ENCODE measurements at regions not wholly inside any gene's neighbourhood (a gene's known extent, or its start where the extent isn't known, plus 50 kb on each side); places are given as distances from the start of the nearest gene placed in this dataset.
"Not testable (repeated sequence)": the region's sequence is repeated elsewhere in the genome, so short reads cannot be mapped to it uniquely, and the experiment has no call there.

DNA sequence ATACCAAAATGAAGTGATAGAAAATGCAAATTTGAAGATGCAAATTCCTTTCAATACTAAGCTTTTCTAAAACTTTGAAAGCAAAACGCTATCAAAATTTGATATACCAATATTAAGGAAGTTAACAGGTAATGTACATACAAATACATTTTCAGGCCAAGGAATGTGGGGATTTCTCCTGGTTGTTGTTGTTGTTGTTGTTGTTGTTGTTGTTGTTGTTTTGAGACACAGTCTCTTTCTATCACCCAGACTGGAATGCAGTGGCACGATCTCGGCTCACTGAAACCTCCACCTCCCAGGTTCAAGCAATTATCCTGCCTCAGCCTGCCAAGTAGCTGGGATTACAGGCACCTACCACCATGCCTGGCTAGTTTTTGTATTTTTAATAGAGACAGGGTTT lies 224.7 kb upstream of the NEBL start:
- not testable (repeated sequence) for TF ChIP-seq BMI1 (IDR thresholded peaks at IDR 0.05; ENCODE audit: borderline replicate concordance); TAF1 (IDR thresholded peaks at IDR 0.05; ENCODE audit: borderline replicate concordance, low read depth, low read length); SP1 (IDR thresholded peaks at IDR 0.05; ENCODE audit: low read depth, low read length)
- TF ChIP-seq, protein P1, sequence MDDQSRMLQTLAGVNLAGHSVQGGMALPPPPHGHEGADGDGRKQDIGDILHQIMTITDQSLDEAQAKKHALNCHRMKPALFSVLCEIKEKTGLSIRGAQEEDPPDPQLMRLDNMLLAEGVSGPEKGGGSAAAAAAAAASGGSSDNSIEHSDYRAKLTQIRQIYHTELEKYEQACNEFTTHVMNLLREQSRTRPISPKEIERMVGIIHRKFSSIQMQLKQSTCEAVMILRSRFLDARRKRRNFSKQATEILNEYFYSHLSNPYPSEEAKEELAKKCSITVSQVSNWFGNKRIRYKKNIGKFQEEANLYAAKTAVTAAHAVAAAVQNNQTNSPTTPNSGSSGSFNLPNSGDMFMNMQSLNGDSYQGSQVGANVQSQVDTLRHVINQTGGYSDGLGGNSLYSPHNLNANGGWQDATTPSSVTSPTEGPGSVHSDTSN (IDR thresholded peaks at IDR 0.05; ENCODE audit: insufficient replicate concordance, low read depth, low read length), result not testable (repeated sequence)
- TF ChIP-seq, protein P2, sequence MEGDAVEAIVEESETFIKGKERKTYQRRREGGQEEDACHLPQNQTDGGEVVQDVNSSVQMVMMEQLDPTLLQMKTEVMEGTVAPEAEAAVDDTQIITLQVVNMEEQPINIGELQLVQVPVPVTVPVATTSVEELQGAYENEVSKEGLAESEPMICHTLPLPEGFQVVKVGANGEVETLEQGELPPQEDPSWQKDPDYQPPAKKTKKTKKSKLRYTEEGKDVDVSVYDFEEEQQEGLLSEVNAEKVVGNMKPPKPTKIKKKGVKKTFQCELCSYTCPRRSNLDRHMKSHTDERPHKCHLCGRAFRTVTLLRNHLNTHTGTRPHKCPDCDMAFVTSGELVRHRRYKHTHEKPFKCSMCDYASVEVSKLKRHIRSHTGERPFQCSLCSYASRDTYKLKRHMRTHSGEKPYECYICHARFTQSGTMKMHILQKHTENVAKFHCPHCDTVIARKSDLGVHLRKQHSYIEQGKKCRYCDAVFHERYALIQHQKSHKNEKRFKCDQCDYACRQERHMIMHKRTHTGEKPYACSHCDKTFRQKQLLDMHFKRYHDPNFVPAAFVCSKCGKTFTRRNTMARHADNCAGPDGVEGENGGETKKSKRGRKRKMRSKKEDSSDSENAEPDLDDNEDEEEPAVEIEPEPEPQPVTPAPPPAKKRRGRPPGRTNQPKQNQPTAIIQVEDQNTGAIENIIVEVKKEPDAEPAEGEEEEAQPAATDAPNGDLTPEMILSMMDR (IDR thresholded peaks at IDR 0.05 in 2 of 3, conservative IDR thresholded peaks at IDR 0.05 in 1 of 3; ENCODE audit: control insufficient read depth in 2 of 3, extremely low read depth in 1 of 3, insufficient read depth in 1 of 3, low read depth in 3 of 3, low read length in 3 of 3), result not testable (repeated sequence)
